Smooth muscle cell (in vitro differentiated cells): ENCODE measurements at regions not wholly inside any gene's neighbourhood (a gene's known extent, or its start where the extent isn't known, plus 50 kb on each side); places are given as distances from the start of the nearest gene placed in this dataset.

Experiments
- DNase-seq: peaks from one replicate; lab custom pipeline; 2025; ENCODE audit not compliant: unreplicated experiment; lab: John Stamatoyannopoulos, UW
- H2AFZ ChIP-seq: fragments of 200-600 bp; sonication (generic); 2 replicates; pipeline ENCODE4 v1.6.0; 2016; ENCODE audit warnings: antibody characterized with exemption, low read depth, mild to moderate bottlenecking
- H3F3A ChIP-seq: fragments of 200-600 bp; sonication (generic); 2 replicates; pipeline ENCODE4 v1.6.0; 2017; ENCODE audit warnings: antibody characterized with exemption, low read depth
- H3K27ac ChIP-seq: fragments of 200-600 bp; sonication (generic); 2 replicates; pipeline ENCODE4 v1.5.1; 2016; ENCODE audit warnings: low read depth, mild to moderate bottlenecking
- H3K27me3 ChIP-seq: fragments of 200-600 bp; sonication (generic); 2 replicates; pipeline ENCODE4 v1.6.1; 2016; ENCODE audit warnings: low read depth, mild to moderate bottlenecking
- H3K36me3 ChIP-seq: fragments of 200-600 bp; sonication (generic); 2 replicates; pipeline ENCODE4 v1.5.1; 2016; ENCODE audit warnings: low read depth
- H3K4me1 ChIP-seq: fragments of 200-600 bp; sonication (generic); 2 replicates; pipeline ENCODE4 v1.5.1; 2016; ENCODE audit warnings: low read depth
- H3K4me2 ChIP-seq: fragments of 200-600 bp; sonication (generic); 2 replicates; pipeline ENCODE4 v1.6.0; 2016; ENCODE audit warnings: mild to moderate bottlenecking
- H3K4me3 ChIP-seq: fragments of 200-600 bp; sonication (generic); 2 replicates; pipeline ENCODE4 v1.5.1; 2016; ENCODE audit warnings: mild to moderate bottlenecking
- H3K79me2 ChIP-seq: fragments of 200-600 bp; sonication (generic); 2 replicates; pipeline ENCODE4 v1.6.0; 2016; ENCODE audit warnings: low read depth, mild to moderate bottlenecking
- H3K9ac ChIP-seq: fragments of 200-600 bp; sonication (generic); 2 replicates; pipeline ENCODE4 v1.6.0; 2016; ENCODE audit warnings: low read depth
- H3K9me3 ChIP-seq: fragments of 200-600 bp; sonication (generic); replicated peaks from 2 replicates; pipeline ENCODE4 v1.5.1; 2016; ENCODE audit warnings: low read depth
- H4K20me1 ChIP-seq: fragments of 200-600 bp; sonication (generic); 2 replicates; pipeline ENCODE4 v1.6.0; 2016; ENCODE audit warnings: low read depth
- CTCF ChIP-seq: fragments of 200-600 bp; sonication (generic); IDR thresholded peaks from 2 replicates; pipeline ENCODE4 v1.5.1; 2017; ENCODE audit warnings: borderline replicate concordance, mild to moderate bottlenecking, antibody characterized with exemption; ENCODE audit not compliant: insufficient read depth, poor library complexity, severe bottlenecking
- WGBS: methylation state at CpG from one replicate; pipeline ENCODE4 v1.1.7; 2016; ENCODE audit warnings: low lambda C conversion rate; 5-methylcytosine and 5-hydroxymethylcytosine counted together

GRCh38 chr12:88994537-88994936, 357.8 kb downstream of the DUSP6 start:
- H3K79me2 ChIP-seq, result no peaks in the 10 kb centered on the region
- H3K4me1 ChIP-seq, result no peaks in the 10 kb centered on the region
- H2AFZ ChIP-seq, result no peak overlapping the region
- no peak overlapping the region for H3K4me3 ChIP-seq
- H3K4me2 ChIP-seq, result no peak overlapping the region
- DNase-seq, result no peak
- H4K20me1 ChIP-seq, result no peaks in the 10 kb centered on the region
- no peaks in the 10 kb centered on the region for H3K9me3 ChIP-seq
- peaks cover 30% of the 10 kb centered on the region for H3K27me3 ChIP-seq
- H3K27ac ChIP-seq, result no peak overlapping the region
- WGBS, result 90% methylated on average over 2 of the region's 2 CpGs
- no peak overlapping the region for H3K9ac ChIP-seq
- no peak for TF ChIP-seq CTCF
- H3K36me3 ChIP-seq, result no peaks in the 10 kb centered on the region
- no peaks in the 10 kb centered on the region for H3F3A ChIP-seq

GRCh38 chr12:88993651-88994050, 358.6 kb downstream of the DUSP6 start:
- WGBS, result 7% methylated on average over 3 of the region's 3 CpGs
- H3F3A ChIP-seq, result no peaks in the 10 kb centered on the region
- TF ChIP-seq CTCF, result peak; percentile 62
- no peaks in the 10 kb centered on the region for H3K9me3 ChIP-seq
- H3K9ac ChIP-seq, result no peak overlapping the region
- H3K36me3 ChIP-seq, result no peaks in the 10 kb centered on the region
- DNase-seq, result no peak
- no peaks in the 10 kb centered on the region for H3K4me1 ChIP-seq
- no peaks in the 10 kb centered on the region for H4K20me1 ChIP-seq
- peaks cover 30% of the 10 kb centered on the region for H3K27me3 ChIP-seq
- no peak overlapping the region for H2AFZ ChIP-seq
- no peak overlapping the region for H3K4me2 ChIP-seq
- H3K4me3 ChIP-seq, result no peak overlapping the region
- H3K27ac ChIP-seq, result no peak overlapping the region
- H3K79me2 ChIP-seq, result no peaks in the 10 kb centered on the region

GRCh38 chr12:88986056-88986455, 366.2 kb downstream of the DUSP6 start:
- no peak overlapping the region for H2AFZ ChIP-seq
- no peak overlapping the region for H3K4me2 ChIP-seq
- no peaks in the 10 kb centered on the region for H4K20me1 ChIP-seq
- DNase-seq, result no peak
- H3K79me2 ChIP-seq, result no peaks in the 10 kb centered on the region
- TF ChIP-seq CTCF, result no peak
- 85% methylated on average over 5 of the region's 5 CpGs for WGBS
- H3K9me3 ChIP-seq, result no peaks in the 10 kb centered on the region
- no peaks in the 10 kb centered on the region for H3K36me3 ChIP-seq
- H3K4me3 ChIP-seq, result no peak overlapping the region
- H3F3A ChIP-seq, result no peaks in the 10 kb centered on the region
- H3K4me1 ChIP-seq, result peaks cover 2% of the 10 kb centered on the region
- no peak overlapping the region for H3K27ac ChIP-seq
- H3K27me3 ChIP-seq, result no peaks in the 10 kb centered on the region
- no peak overlapping the region for H3K9ac ChIP-seq

GRCh38 chr12:88985631-88986030, 366.7 kb downstream of the DUSP6 start:
- Histone ChIP-seq H3K36me3 (no peaks in the 10 kb centered on the region), H3K27me3 (no peaks in the 10 kb centered on the region), H3K9ac (no peak overlapping the region), H3F3A (no peaks in the 10 kb centered on the region), H4K20me1 (no peaks in the 10 kb centered on the region), H3K79me2 (no peaks in the 10 kb centered on the region), H3K4me3 (no peak overlapping the region), H3K9me3 (no peaks in the 10 kb centered on the region), H3K4me1 (peaks cover 2% of the 10 kb centered on the region), H2AFZ (no peak overlapping the region), H3K27ac (no peak overlapping the region), H3K4me2 (no peak overlapping the region)
- no peak for DNase-seq
- TF ChIP-seq CTCF, result no peak
- 89% methylated on average over 3 of the region's 3 CpGs for WGBS
